ENCODE measurements at regions not wholly inside any gene's neighbourhood (a gene's known extent, or its start where the extent isn't known, plus 50 kb on each side); places are given as distances from the start of the nearest gene placed in this dataset.

DNA sequence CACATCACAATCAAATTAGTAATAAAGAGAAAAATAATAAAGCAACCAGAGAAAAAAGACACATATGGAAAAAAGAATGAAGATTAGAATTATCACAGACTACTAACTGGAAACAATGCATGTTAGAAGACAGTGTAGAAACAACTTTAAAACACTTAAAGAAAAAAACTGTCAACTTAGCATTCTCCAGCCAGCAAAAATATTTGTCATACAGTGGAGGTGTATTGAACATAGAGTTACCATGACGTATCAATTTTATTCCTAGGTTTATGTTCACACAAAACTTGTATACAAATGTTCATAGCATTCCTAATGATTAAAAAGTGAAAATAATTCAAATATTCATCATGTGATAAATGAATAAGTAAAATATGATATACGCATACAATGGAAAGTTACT lies 61.5 kb upstream of the ADAM23 start:
- no peak for DNase-seq (ENCODE audit: low spot score)
- no peak overlapping the region for H3K27ac ChIP-seq
- ChIA-PET POLR2A (ENCODE audit: low non-redundant PET) (no interaction called here), CTCF (interaction anchor here (0.7 kb wide), 1 partner anchor 9 kb away, joined by 3 read pairs; no protein-coding TSS in a partner anchor)
- TF ChIP-seq, protein P1, sequence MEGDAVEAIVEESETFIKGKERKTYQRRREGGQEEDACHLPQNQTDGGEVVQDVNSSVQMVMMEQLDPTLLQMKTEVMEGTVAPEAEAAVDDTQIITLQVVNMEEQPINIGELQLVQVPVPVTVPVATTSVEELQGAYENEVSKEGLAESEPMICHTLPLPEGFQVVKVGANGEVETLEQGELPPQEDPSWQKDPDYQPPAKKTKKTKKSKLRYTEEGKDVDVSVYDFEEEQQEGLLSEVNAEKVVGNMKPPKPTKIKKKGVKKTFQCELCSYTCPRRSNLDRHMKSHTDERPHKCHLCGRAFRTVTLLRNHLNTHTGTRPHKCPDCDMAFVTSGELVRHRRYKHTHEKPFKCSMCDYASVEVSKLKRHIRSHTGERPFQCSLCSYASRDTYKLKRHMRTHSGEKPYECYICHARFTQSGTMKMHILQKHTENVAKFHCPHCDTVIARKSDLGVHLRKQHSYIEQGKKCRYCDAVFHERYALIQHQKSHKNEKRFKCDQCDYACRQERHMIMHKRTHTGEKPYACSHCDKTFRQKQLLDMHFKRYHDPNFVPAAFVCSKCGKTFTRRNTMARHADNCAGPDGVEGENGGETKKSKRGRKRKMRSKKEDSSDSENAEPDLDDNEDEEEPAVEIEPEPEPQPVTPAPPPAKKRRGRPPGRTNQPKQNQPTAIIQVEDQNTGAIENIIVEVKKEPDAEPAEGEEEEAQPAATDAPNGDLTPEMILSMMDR (conservative IDR thresholded peaks at IDR 0.05; ENCODE audit: low read depth), result no peak

DNA sequence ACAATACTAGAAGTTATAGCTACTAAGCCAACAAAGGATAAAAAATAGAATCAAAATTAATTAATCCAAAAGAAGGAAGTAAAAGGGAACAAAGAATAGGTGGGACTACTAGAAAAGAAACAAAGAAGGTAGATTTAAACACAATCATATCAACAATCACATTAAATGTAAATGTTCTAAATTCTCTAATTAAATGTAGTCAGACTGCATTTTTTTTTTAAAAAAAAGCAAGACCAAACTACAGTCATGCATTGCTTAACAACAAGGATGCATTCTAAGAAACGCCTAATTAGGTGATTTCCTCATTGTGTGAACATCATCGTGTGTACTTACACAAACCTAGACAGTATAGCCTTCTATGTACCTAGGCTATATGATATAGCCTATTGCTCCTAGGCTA lies 59.7 kb upstream of the ADAM23 start:
- TF ChIP-seq, protein P1 (conservative IDR thresholded peaks at IDR 0.05; ENCODE audit: low read depth), result no peak
- no peak for DNase-seq (ENCODE audit: low spot score)
- H3K27ac ChIP-seq, result no peak overlapping the region
- ChIA-PET POLR2A (ENCODE audit: low non-redundant PET) (no interaction called here), CTCF (no interaction called here)

DNA sequence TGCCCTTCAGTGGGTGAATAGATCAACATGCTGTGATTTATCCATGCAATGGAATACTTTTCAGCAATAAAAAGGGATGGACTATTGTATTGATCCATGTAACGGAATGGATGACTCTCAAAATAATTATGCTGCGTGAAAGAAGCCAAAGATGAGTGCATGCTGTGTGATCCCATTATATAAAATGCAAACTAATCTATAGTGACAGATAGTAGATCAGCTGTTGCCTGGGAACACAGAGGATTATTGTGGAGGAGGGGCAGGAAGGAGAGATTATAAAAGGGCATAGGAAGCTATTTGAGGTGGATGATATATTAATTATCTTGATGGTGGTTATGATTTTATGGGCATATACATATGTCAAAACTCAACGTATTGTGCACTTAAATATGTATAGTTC lies 55.5 kb upstream of the ADAM23 start:
- ChIA-PET POLR2A (ENCODE audit: low non-redundant PET) (no interaction called here), CTCF (interaction anchor here (0.6 kb wide), 1 partner anchor 50 kb away, joined by 3 read pairs; no protein-coding TSS in a partner anchor)
- TF ChIP-seq, protein P1 (conservative IDR thresholded peaks at IDR 0.05; ENCODE audit: low read depth), result no peak
- H3K27ac ChIP-seq, result no peak overlapping the region
- no peak for DNase-seq (ENCODE audit: low spot score)

DNA sequence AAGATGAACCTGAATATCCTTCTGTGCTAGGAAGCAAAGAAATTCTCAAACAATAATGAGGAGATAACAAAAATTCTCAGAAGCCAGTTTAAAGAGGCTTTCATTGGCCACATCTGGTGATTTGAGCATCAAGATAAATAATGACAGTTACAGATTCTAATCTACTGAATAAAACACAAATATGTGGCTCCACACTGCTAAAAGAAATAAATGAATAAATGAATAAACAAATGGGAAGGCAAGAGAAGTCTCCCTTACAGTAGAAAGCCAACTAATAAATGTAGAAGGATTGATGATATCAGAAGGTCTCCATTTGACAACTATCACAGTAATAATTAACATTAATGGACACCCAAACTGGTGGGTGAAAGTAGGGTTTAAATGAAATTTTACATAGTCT lies 54.6 kb upstream of the ADAM23 start:
- ChIA-PET POLR2A (ENCODE audit: low non-redundant PET) (no interaction called here), CTCF (interaction anchor here (0.6 kb wide), 1 partner anchor 51 kb away, joined by 3 read pairs; no protein-coding TSS in a partner anchor)
- no peak overlapping the region for H3K27ac ChIP-seq
- TF ChIP-seq, protein P1 (conservative IDR thresholded peaks at IDR 0.05; ENCODE audit: low read depth), result no peak
- DNase-seq (ENCODE audit: low spot score), result no peak

DNA sequence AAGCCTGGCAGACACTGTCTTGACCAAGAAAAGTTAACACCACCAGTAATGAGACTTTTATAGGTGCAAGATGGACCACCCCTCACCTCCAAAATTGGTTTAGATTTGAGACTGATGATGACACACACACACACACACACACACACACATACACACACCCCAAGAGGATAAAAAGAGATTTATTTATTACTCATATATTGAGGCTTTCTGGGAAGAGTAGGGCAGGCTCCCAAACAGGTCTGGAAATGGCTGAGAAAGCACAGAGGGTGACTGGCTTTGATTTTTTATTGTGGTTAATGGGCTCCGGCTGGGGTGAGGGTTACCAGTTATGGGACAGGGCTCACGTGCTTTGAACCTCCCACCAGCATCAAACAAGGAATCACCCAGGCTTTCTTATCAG lies 54.2 kb upstream of the ADAM23 start:
- DNase-seq (ENCODE audit: low spot score), result no peak
- POLR2A ChIA-PET (ENCODE audit: low non-redundant PET), result no interaction called here
- H3K27ac ChIP-seq, result no peak overlapping the region
- CTCF ChIA-PET, result interaction anchor here (0.7 kb wide), 1 partner anchor 174 kb away, joined by 3 read pairs; no protein-coding TSS in a partner anchor
- TF ChIP-seq, protein P1 (conservative IDR thresholded peaks at IDR 0.05; ENCODE audit: low read depth), result no peak

DNA sequence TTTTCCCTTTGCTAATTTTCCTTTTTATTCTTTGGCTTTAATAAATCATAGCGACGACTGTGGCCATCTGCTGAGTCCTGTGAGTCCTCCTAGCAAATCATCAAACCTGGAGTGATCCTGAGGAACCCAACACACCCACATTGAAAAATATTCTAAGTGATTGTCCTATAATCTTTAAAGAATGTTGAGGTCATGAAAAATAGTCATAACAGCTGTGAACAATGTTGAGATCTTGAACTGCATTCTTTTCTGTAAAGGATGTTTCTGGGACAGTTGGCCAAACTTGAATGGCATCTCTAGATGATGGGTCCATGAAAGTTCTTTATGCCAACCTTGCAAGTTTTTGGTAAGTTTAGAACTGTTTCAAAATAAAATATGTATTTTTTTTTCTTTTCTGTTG lies 53.2 kb upstream of the ADAM23 start:
- ChIA-PET POLR2A (ENCODE audit: low non-redundant PET) (no interaction called here), CTCF (interaction anchor here (0.6 to 0.7 kb wide), 2 partner anchors 9 to 130 kb away, joined by 3 read pairs; no protein-coding TSS in a partner anchor)
- TF ChIP-seq, protein P1 (conservative IDR thresholded peaks at IDR 0.05; ENCODE audit: low read depth), result no peak
- H3K27ac ChIP-seq, result no peak overlapping the region
- DNase-seq (ENCODE audit: low spot score), result no peak

All from RWPE1 (cell line).